Brain microvascular endothelial cell (primary cell): ENCODE measurements at regions not wholly inside any gene's neighbourhood (a gene's known extent, or its start where the extent isn't known, plus 50 kb on each side); places are given as distances from the start of the nearest gene placed in this dataset.
A peak's percentile ranks its signal among the peaks of the same experiment; 100 is the strongest.

Source experiments
- DNase-seq: peaks from one replicate; pipeline ENCODE4 v3.0.0-alpha.2; 2020
- H3K27ac ChIP-seq: fragments of 250-450 bp; sonication (Bioruptor Pico); 2 replicates; pipeline ENCODE4 v1.5.1; 2020; ENCODE audit warnings: mild to moderate bottlenecking, moderate library complexity
- H3K27me3 ChIP-seq: fragments of 250-450 bp; sonication (Bioruptor Pico); replicated peaks from 2 replicates; pipeline ENCODE4 v1.5.1; 2020; ENCODE audit warnings: mild to moderate bottlenecking
- H3K36me3 ChIP-seq: fragments of 250-450 bp; sonication (Bioruptor Pico); replicated peaks from 2 replicates; pipeline ENCODE4 v1.5.1; 2020; ENCODE audit warnings: mild to moderate bottlenecking
- H3K4me3 ChIP-seq: 2 replicates; pipeline ENCODE4 v1.5.1; 2011; ENCODE audit warnings: low read depth, mild to moderate bottlenecking, control low read depth, low read length, moderate library complexity
- in situ Hi-C: cut with HindIII; loops from 2 replicates; pipeline ENCODE4 v1.10.0; 2017; ENCODE audit warnings: low sequenced_read_pairs, low pct_ligation_motif_present
- TF ChIP-seq, protein P1 (sequence below): IDR thresholded peaks from 2 replicates; pipeline ENCODE4 v1.5.1; 2011; ENCODE audit warnings: low read depth, mild to moderate bottlenecking, moderate library complexity, low read length, control low read depth, inconsistent platforms; ENCODE audit errors: missing control alignments

DNA sequence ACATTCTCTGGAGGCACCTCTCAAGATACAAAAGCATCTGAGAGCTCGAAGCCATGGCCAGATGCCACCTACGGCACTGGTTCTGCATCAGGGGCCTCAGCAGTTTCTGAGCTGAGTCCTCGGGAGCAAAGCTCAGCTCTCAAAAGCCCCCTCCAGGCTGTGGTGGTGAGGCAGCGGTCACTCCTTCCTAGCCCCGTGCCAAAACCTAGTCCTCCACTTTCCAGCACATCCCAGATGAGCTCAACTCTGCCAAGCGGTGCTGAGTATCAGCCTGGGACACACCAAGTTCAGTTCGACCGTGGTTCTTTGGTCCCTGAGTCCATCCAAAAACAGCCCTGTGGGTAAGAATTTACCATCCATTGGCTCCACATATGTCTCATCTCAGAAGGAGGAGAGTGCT is 79.3 kb upstream of the STT3B start:
- H3K36me3 ChIP-seq = no peaks in the 10 kb centered on the region
- TF ChIP-seq, protein P1, sequence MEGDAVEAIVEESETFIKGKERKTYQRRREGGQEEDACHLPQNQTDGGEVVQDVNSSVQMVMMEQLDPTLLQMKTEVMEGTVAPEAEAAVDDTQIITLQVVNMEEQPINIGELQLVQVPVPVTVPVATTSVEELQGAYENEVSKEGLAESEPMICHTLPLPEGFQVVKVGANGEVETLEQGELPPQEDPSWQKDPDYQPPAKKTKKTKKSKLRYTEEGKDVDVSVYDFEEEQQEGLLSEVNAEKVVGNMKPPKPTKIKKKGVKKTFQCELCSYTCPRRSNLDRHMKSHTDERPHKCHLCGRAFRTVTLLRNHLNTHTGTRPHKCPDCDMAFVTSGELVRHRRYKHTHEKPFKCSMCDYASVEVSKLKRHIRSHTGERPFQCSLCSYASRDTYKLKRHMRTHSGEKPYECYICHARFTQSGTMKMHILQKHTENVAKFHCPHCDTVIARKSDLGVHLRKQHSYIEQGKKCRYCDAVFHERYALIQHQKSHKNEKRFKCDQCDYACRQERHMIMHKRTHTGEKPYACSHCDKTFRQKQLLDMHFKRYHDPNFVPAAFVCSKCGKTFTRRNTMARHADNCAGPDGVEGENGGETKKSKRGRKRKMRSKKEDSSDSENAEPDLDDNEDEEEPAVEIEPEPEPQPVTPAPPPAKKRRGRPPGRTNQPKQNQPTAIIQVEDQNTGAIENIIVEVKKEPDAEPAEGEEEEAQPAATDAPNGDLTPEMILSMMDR = no peak
- in situ Hi-C loops = no loop called here
- DNase-seq = no peak
- no peak overlapping the region for H3K27ac ChIP-seq
- no peak overlapping the region for H3K4me3 ChIP-seq
- H3K27me3 ChIP-seq = peaks cover 11% of the 10 kb centered on the region

DNA sequence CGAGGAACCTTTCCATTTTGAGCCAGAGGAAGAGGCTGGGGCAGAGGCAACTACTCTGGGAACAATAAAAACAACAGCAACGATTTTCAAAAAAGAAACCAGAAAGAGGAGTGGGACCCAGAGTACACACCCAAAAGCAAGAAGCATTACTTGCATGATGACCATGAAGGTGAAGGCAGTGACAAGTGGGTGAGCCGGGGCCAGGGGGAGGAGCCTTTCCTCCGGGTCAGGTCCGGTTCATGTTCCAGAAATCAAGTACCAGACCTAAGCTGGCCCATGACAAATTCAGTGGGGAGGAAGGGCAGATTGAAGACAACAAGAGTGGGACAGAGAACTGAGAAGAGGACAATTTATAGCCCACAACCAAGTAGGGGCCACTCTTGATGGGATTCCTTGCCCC is 77.2 kb upstream of the STT3B start:
- no peaks in the 10 kb centered on the region for H3K36me3 ChIP-seq
- TF ChIP-seq, protein P1 = no peak
- in situ Hi-C loops = no loop called here
- peaks cover 13% of the 10 kb centered on the region for H3K27me3 ChIP-seq
- no peak for DNase-seq
- H3K4me3 ChIP-seq = no peak overlapping the region
- H3K27ac ChIP-seq = no peak overlapping the region

DNA sequence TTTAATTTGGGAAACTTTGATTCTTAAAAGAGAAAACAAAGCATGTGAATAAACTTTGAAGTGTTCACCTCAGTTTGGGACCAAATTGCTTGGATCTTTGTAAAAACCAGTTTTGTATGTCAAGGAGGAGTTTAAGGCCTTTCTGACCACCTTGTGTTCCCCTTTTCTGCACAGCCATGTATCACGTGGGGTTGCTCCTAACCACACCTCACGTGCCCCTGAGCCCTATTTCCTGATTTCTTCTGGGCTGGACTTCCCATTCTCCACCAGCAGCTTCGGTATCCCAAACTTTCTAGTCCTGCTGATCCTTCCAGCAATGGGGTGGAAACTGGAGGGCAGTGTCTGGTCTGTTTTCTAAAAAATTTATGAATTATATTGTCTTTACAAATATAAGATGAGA is 76.4 kb upstream of the STT3B start:
- TF ChIP-seq, protein P1 = no peak
- Histone ChIP-seq H3K27ac (no peak overlapping the region), H3K4me3 (no peak overlapping the region), H3K27me3 (peaks cover 14% of the 10 kb centered on the region), H3K36me3 (no peaks in the 10 kb centered on the region)
- no peak for DNase-seq
- in situ Hi-C loops = no loop called here

DNA sequence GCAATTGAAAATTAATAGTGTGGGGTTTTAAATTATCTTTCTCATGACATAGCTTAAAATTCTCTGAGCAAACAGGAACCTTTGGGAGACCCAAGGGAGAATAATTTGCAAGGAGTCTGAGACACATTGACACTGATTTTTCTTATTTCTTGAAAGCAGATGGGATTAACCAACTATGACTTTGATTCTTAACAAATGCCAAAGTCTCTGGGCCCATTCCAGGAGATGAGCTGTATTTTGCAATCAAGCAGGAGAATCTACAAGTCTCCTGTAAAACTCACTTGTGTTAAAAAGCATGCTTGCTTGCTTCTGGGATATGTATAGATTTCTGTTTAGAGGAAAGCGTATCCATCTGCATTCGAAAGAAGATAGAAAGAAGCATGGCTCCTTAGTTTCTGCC is 71.3 kb upstream of the STT3B start:
- TF ChIP-seq, protein P1 = no peak
- no peak overlapping the region for H3K27ac ChIP-seq
- DNase-seq = no peak
- H3K4me3 ChIP-seq = no peak overlapping the region
- in situ Hi-C loops = no loop called here
- peaks cover 15% of the 10 kb centered on the region for H3K27me3 ChIP-seq
- H3K36me3 ChIP-seq = no peaks in the 10 kb centered on the region

DNA sequence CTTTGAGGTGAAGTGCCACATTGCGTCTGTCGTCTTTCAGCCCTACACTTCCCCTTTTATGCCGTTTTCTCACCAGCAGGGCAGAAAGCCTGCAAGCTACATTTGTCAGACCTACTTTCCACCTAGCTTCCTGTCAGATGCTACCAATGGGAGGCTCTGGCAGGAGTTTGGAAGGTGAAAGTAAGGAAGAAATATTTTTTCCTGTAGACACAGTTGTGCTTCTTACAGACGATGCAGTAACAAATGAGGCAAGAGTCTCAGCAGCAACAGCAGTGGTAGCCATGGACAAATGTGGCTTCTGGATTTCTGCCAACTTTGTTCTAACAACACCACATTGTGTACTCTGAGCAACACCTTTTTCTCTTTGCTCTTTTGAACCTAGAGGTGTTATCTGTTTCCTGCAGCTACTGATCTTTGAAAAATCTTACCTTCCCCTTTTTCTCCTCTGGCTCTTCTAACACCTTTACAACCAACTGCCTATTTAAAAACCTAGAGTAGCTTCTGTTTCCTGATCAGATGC is 70.6 kb upstream of the STT3B start:
- in situ Hi-C loops = no loop called here
- TF ChIP-seq, protein P1 = no peak

DNA sequence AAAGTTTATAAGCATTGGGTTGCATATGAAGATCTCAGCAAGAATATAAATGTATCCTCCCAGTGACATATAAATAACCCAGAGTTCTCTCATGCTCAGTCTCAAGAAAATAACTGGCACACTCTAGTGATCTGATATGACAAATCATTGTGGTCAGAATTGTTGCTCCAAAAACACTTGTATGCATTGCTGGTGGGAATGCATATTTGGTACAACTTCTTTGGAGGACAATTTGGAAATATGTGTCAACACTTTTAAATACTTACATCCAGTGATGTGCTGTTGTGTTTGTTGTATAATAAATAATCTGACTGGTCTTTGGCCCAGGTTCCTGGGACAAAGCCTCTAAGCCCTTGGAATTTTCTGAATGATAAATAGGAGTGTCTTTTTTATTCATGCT is 66.7 kb upstream of the STT3B start:
- in situ Hi-C loops = no loop called here
- TF ChIP-seq, protein P1 = no peak
- DNase-seq = peak; percentile 35

More for the DNA sequence above, 70.6 kb upstream of the STT3B start:
- Histone ChIP-seq H3K4me3 (no peak overlapping the region), H3K27me3 (peaks cover 15% of the 10 kb centered on the region), H3K36me3 (no peaks in the 10 kb centered on the region), H3K27ac (no peak overlapping the region)
- DNase-seq = no peak

More for the DNA sequence above, 66.7 kb upstream of the STT3B start:
- Histone ChIP-seq H3K27ac (no peak overlapping the region), H3K36me3 (no peaks in the 10 kb centered on the region), H3K27me3 (peaks cover 28% of the 10 kb centered on the region), H3K4me3 (no peak overlapping the region)
